ENCODE measurements at regions not wholly inside any gene's neighbourhood (a gene's known extent, or its start where the extent isn't known, plus 50 kb on each side); places are given as distances from the start of the nearest gene placed in this dataset.

GRCh38 chr5:102690910-102691309 is 64.2 kb upstream of the PAM start (continued):
- no peak for TF ChIP-seq SRF (IDR thresholded peaks at IDR 0.05; ENCODE audit: low read depth in 2 of 2, low read length in 2 of 2)
- TF ChIP-seq SUZ12 (IDR thresholded peaks at IDR 0.05; ENCODE audit: unreplicated experiment), result no peak
- TF ChIP-seq ATF2 (IDR thresholded peaks at IDR 0.05; ENCODE audit: low read length), result no peak

GRCh38 chr5:102691434-102691833 is 63.7 kb upstream of the PAM start:
- Histone ChIP-seq H3K36me3 (ENCODE audit: control insufficient read depth in 2 of 2, insufficient read depth in 2 of 2, low read length in 1 of 2) (no peaks in the 10 kb centered on the region), H3K27me3 (replicated peaks in 1 of 2; ENCODE audit: control insufficient read depth in 2 of 2, insufficient read depth in 2 of 2, low read length in 1 of 2) (no peaks in the 10 kb centered on the region), H3K27ac (ENCODE audit: control insufficient read depth, insufficient read depth) (no peak overlapping the region), H3K79me2 (ENCODE audit: control insufficient read depth, insufficient read depth, low read length) (no peaks in the 10 kb centered on the region), H4K20me1 (ENCODE audit: control insufficient read depth, insufficient read depth) (no peaks in the 10 kb centered on the region), H3K4me1 (ENCODE audit: control insufficient read depth, insufficient read depth, low read length) (no peaks in the 10 kb centered on the region), H3K9me3 (replicated peaks; ENCODE audit: control insufficient read depth, insufficient read depth, low read length) (no peaks in the 10 kb centered on the region; the same call in 2 of the 3 replicates), H3K4me3 (no peak overlapping the region), H3K4me2 (ENCODE audit: control insufficient read depth, insufficient read depth) (no peak overlapping the region), H3K9ac (ENCODE audit: control insufficient read depth, insufficient read depth, low read length) (no peak overlapping the region), H2AFZ (ENCODE audit: control insufficient read depth, low read depth, low read length) (no peak overlapping the region)
- ATAC-seq (no peak), DNase-seq (ENCODE audit: low read depth, low spot score) (no peak), FAIRE-seq (no peak)
- 50% methylated on average over 1 of the region's 1 CpG for whole genome bisulfite sequencing (ENCODE audit: insufficient coverage, insufficient replicate concordance, low lambda C conversion rate, missing lambda C conversion rate)
- RAD21 ChIA-PET (ENCODE audit: unreplicated experiment), result no interaction called here
- in situ Hi-C loops (cut with MboI), result no loop called here
- CTCF ChIA-PET, result interaction anchor here (1.3 to 3.9 kb wide), 2 partner anchors 10 to 534 kb away, joined by 3 to 31 read pairs; no protein-coding TSS in a partner anchor
- SMC1A ChIA-PET (ENCODE audit: uncharacterized antibody, unreplicated experiment), result interaction anchor here (0.9 to 1.4 kb wide), 2 partner anchors 9 kb away, joined by 3 to 4 read pairs; no protein-coding TSS in a partner anchor
- TF ChIP-seq E2F4 (IDR thresholded peaks at IDR 0.05; ENCODE audit: low read depth, low read length) (no peak), HDGF (IDR thresholded peaks at IDR 0.05) (no peak), RAD51 (IDR thresholded peaks at IDR 0.05) (no peak), NBN (IDR thresholded peaks at IDR 0.05) (no peak), RELA (IDR thresholded peaks at IDR 0.05; ENCODE audit: borderline replicate concordance, partially characterized antibody) (no peak), CEBPB (IDR thresholded peaks at IDR 0.05; ENCODE audit: borderline replicate concordance in 1 of 2, low read depth in 2 of 2, low read length in 2 of 2) (no peak), POU2F2 (IDR thresholded peaks at IDR 0.05; ENCODE audit: borderline replicate concordance, low read depth, low read length) (no peak), KDM1A (IDR thresholded peaks at IDR 0.05; ENCODE audit: borderline replicate concordance) (no peak), PAX5 (IDR thresholded peaks at IDR 0.05; ENCODE audit: borderline replicate concordance, low read depth, low read length) (no peak)
- POLR2A ChIA-PET, result no interaction called here
- no TSS peak for BruUV-seq (replicated peaks)
- intact Hi-C loops (cut with micrococcal nuclease; ENCODE audit: unreplicated experiment), result no loop called here

Data from GM12878 (cell line).